ENCODE measurements at regions not wholly inside any gene's neighbourhood (a gene's known extent, or its start where the extent isn't known, plus 50 kb on each side); places are given as distances from the start of the nearest gene placed in this dataset.

DNA sequence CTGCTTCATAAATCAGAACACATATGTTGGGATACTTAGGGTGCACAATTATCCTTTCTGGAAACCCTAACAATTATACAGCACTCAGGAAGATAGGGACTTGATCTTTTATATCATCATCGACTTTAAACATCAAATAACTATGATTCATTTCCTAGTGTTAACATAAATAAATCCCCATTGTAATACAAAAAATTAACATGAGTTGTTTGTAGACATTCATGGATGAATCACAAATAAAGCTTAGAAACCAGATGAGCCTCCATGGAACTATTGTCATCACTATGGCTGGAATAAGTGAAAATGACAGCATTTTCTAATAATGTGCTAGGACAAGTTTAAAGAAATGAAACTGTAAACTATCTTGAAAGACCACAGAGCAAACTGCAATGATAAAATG, 821.7 kb downstream of the GATA3 start:
- no peak overlapping the region for H3K4me3 ChIP-seq (ENCODE audit: insufficient read depth, low read length, poor library complexity, severe bottlenecking)
- no peaks in the 10 kb centered on the region for H3K9me2 ChIP-seq (replicated peaks; ENCODE audit: insufficient read depth, low read length)
- no peak overlapping the region for H3K9ac ChIP-seq (ENCODE audit: low read length)
- H2AFZ ChIP-seq (ENCODE audit: low read depth, low read length, severe bottlenecking): no peak overlapping the region
- no peaks in the 10 kb centered on the region for H3F3A ChIP-seq (ENCODE audit: insufficient read depth)
- H3K27me3 ChIP-seq (ENCODE audit: low read length): no peaks in the 10 kb centered on the region
- H3K4me2 ChIP-seq (ENCODE audit: low read depth, low read length, poor library complexity, severe bottlenecking): no peak overlapping the region
- TF ChIP-seq EZH2phosphoT487 (conservative IDR thresholded peaks at IDR 0.05; ENCODE audit: low read length) (no peak), CTCF (IDR thresholded peaks at IDR 0.05; ENCODE audit: insufficient read depth, low read length, poor library complexity, severe bottlenecking) (no peak)
- no peak overlapping the region for H3K27ac ChIP-seq (ENCODE audit: low read depth, low read length)
- no peaks in the 10 kb centered on the region for H3K9me3 ChIP-seq (ENCODE audit: insufficient read depth, low read length)
- no peaks in the 10 kb centered on the region for H3K36me3 ChIP-seq (ENCODE audit: low read length)
- no peaks in the 10 kb centered on the region for H3K79me2 ChIP-seq (ENCODE audit: insufficient read depth, low read length)
- no peaks in the 10 kb centered on the region for H4K20me1 ChIP-seq (ENCODE audit: low read depth, low read length)

GRCh38 chr10:8889538-8889937, 835.0 kb downstream of the GATA3 start:
- Histone ChIP-seq H3K36me3 (ENCODE audit: low read length) (no peaks in the 10 kb centered on the region), H2AFZ (ENCODE audit: low read depth, low read length, severe bottlenecking) (no peak overlapping the region), H4K20me1 (ENCODE audit: low read depth, low read length) (no peaks in the 10 kb centered on the region), H3K9me3 (ENCODE audit: insufficient read depth, low read length) (no peaks in the 10 kb centered on the region), H3K27me3 (ENCODE audit: low read length) (no peaks in the 10 kb centered on the region), H3K9ac (ENCODE audit: low read length) (no peak overlapping the region), H3K4me3 (ENCODE audit: insufficient read depth, low read length, poor library complexity, severe bottlenecking) (no peak overlapping the region), H3K27ac (ENCODE audit: low read depth, low read length) (no peak overlapping the region), H3K9me2 (replicated peaks; ENCODE audit: insufficient read depth, low read length) (no peaks in the 10 kb centered on the region), H3F3A (ENCODE audit: insufficient read depth) (no peaks in the 10 kb centered on the region), H3K4me2 (ENCODE audit: low read depth, low read length, poor library complexity, severe bottlenecking) (no peak overlapping the region), H3K79me2 (ENCODE audit: insufficient read depth, low read length) (no peaks in the 10 kb centered on the region)
- no peak for TF ChIP-seq CTCF (IDR thresholded peaks at IDR 0.05; ENCODE audit: insufficient read depth, low read length, poor library complexity, severe bottlenecking)
- no peak for TF ChIP-seq EZH2phosphoT487 (conservative IDR thresholded peaks at IDR 0.05; ENCODE audit: low read length)

- no peak overlapping the region for H3K4me2 ChIP-seq (ENCODE audit: low read depth, low read length, poor library complexity, severe bottlenecking)
- H3K27ac ChIP-seq (ENCODE audit: low read depth, low read length): no peak overlapping the region
- H4K20me1 ChIP-seq (ENCODE audit: low read depth, low read length): no peaks in the 10 kb centered on the region
- no peak overlapping the region for H3K4me3 ChIP-seq (ENCODE audit: insufficient read depth, low read length, poor library complexity, severe bottlenecking)
- no peaks in the 10 kb centered on the region for H3K36me3 ChIP-seq (ENCODE audit: low read length)
- no peaks in the 10 kb centered on the region for H3K9me2 ChIP-seq (replicated peaks; ENCODE audit: insufficient read depth, low read length)
- H3F3A ChIP-seq (ENCODE audit: insufficient read depth): no peaks in the 10 kb centered on the region
- H3K27me3 ChIP-seq (ENCODE audit: low read length): no peaks in the 10 kb centered on the region
- TF ChIP-seq CTCF (IDR thresholded peaks at IDR 0.05; ENCODE audit: insufficient read depth, low read length, poor library complexity, severe bottlenecking): no peak
- TF ChIP-seq EZH2phosphoT487 (conservative IDR thresholded peaks at IDR 0.05; ENCODE audit: low read length): no peak
- no peaks in the 10 kb centered on the region for H3K79me2 ChIP-seq (ENCODE audit: insufficient read depth, low read length)
- H3K9me3 ChIP-seq (ENCODE audit: insufficient read depth, low read length): no peaks in the 10 kb centered on the region
- no peak overlapping the region for H3K9ac ChIP-seq (ENCODE audit: low read length)
- no peak overlapping the region for H2AFZ ChIP-seq (ENCODE audit: low read depth, low read length, severe bottlenecking)
Observed at GRCh38 chr10:8893102-8893501, 838.6 kb downstream of the GATA3 start.

DNA sequence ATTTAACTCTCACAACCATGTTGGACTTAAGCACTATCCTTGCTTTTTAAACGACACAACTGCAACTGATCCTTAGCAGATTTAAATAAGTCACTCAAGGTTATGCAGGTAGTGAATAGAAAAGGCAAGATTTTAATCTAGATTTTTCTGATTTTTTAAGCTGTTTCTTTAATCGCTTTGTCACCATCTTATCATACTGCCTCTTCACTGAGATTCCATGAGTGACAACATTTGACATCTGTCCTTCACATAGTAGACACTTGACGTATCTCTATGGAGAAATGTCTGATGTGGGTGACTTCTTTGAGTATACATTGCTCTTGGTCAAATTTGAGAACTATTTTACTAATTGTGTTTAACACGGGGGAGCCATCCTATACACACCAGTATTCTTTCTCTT, 839.7 kb downstream of the GATA3 start:
- no peak overlapping the region for H2AFZ ChIP-seq (ENCODE audit: low read depth, low read length, severe bottlenecking)
- no peak overlapping the region for H3K27ac ChIP-seq (ENCODE audit: low read depth, low read length)
- H3K4me2 ChIP-seq (ENCODE audit: low read depth, low read length, poor library complexity, severe bottlenecking): no peak overlapping the region
- H3K9ac ChIP-seq (ENCODE audit: low read length): no peak overlapping the region
- no peaks in the 10 kb centered on the region for H3K79me2 ChIP-seq (ENCODE audit: insufficient read depth, low read length)
- no peaks in the 10 kb centered on the region for H3F3A ChIP-seq (ENCODE audit: insufficient read depth)
- no peaks in the 10 kb centered on the region for H3K9me2 ChIP-seq (replicated peaks; ENCODE audit: insufficient read depth, low read length)
- no peaks in the 10 kb centered on the region for H3K27me3 ChIP-seq (ENCODE audit: low read length)
- no peaks in the 10 kb centered on the region for H3K36me3 ChIP-seq (ENCODE audit: low read length)
- TF ChIP-seq EZH2phosphoT487 (conservative IDR thresholded peaks at IDR 0.05; ENCODE audit: low read length) (no peak), CTCF (IDR thresholded peaks at IDR 0.05; ENCODE audit: insufficient read depth, low read length, poor library complexity, severe bottlenecking) (no peak)
- H4K20me1 ChIP-seq (ENCODE audit: low read depth, low read length): no peaks in the 10 kb centered on the region
- no peaks in the 10 kb centered on the region for H3K9me3 ChIP-seq (ENCODE audit: insufficient read depth, low read length)
- no peak overlapping the region for H3K4me3 ChIP-seq (ENCODE audit: insufficient read depth, low read length, poor library complexity, severe bottlenecking)
